ENCODE measurements at regions not wholly inside any gene's neighbourhood (a gene's known extent, or its start where the extent isn't known, plus 50 kb on each side); places are given as distances from the start of the nearest gene placed in this dataset.
A peak's percentile ranks its signal among the peaks of the same experiment; 100 is the strongest.

- DNase-seq (ENCODE audit: low read depth in 3 of 3, low spot score in 2 of 3), result no peak
These were observed 377.2 kb upstream of the DDI1 start for GRCh38 chr11:103659206-103659618.

- DNase-seq (ENCODE audit: low read depth in 3 of 3, low spot score in 2 of 3), result no peak
These were observed 376.7 kb upstream of the DDI1 start for GRCh38 chr11:103659743-103660142.

GRCh38 chr11:103661185-103661584 lies 375.3 kb upstream of the DDI1 start:
- DNase-seq (ENCODE audit: low read depth in 3 of 3, low spot score in 2 of 3), result no peak

GRCh38 chr11:103661991-103662390 lies 374.4 kb upstream of the DDI1 start:
- no peak for DNase-seq (ENCODE audit: low read depth in 3 of 3, low spot score in 2 of 3)

- DNase-seq (ENCODE audit: low read depth in 3 of 3, low spot score in 2 of 3), result no peak
These were observed 373.6 kb upstream of the DDI1 start for GRCh38 chr11:103662880-103663279.

- DNase-seq (ENCODE audit: low read depth in 3 of 3, low spot score in 2 of 3), result no peak
These were observed 367.6 kb upstream of the DDI1 start for GRCh38 chr11:103668859-103669258.

GRCh38 chr11:103671143-103671651 lies 365.2 kb upstream of the DDI1 start:
- DNase-seq (ENCODE audit: low read depth in 3 of 3, low spot score in 2 of 3), result no peak

GRCh38 chr11:103673773-103674172 lies 362.7 kb upstream of the DDI1 start:
- DNase-seq (ENCODE audit: low read depth in 3 of 3, low spot score in 2 of 3), result no peak

GRCh38 chr11:103676413-103676812 lies 360.0 kb upstream of the DDI1 start:
- no peak for DNase-seq (ENCODE audit: low read depth in 3 of 3, low spot score in 2 of 3)

- DNase-seq (ENCODE audit: low read depth in 3 of 3, low spot score in 2 of 3), result no peak
These were observed 355.6 kb upstream of the DDI1 start for GRCh38 chr11:103680826-103681225.

GRCh38 chr11:103681855-103682254 lies 354.6 kb upstream of the DDI1 start:
- no peak for DNase-seq (ENCODE audit: low read depth in 3 of 3, low spot score in 2 of 3)

GRCh38 chr11:103682318-103683184 lies 353.9 kb upstream of the DDI1 start:
- DNase-seq (ENCODE audit: low read depth in 3 of 3, low spot score in 2 of 3), result peak; percentile 53 to 60 (median 57)

- no peak for DNase-seq (ENCODE audit: low read depth in 3 of 3, low spot score in 2 of 3)
These were observed 352.9 kb upstream of the DDI1 start for GRCh38 chr11:103683576-103683975.

GRCh38 chr11:103688924-103689323 lies 347.5 kb upstream of the DDI1 start:
- no peak for DNase-seq (ENCODE audit: low read depth in 3 of 3, low spot score in 2 of 3)

GRCh38 chr11:103690356-103690755 lies 346.1 kb upstream of the DDI1 start:
- DNase-seq (ENCODE audit: low read depth in 3 of 3, low spot score in 2 of 3), result no peak

- no peak for DNase-seq (ENCODE audit: low read depth in 3 of 3, low spot score in 2 of 3)
These were observed 340.3 kb upstream of the DDI1 start for GRCh38 chr11:103696123-103696522.

- no peak for DNase-seq (ENCODE audit: low read depth in 3 of 3, low spot score in 2 of 3)
These were observed 337.2 kb upstream of the DDI1 start for GRCh38 chr11:103699216-103699615.

GRCh38 chr11:103699656-103700055 lies 336.8 kb upstream of the DDI1 start:
- no peak for DNase-seq (ENCODE audit: low read depth in 3 of 3, low spot score in 2 of 3)

GRCh38 chr11:103700622-103701021 lies 335.8 kb upstream of the DDI1 start:
- no peak for DNase-seq (ENCODE audit: low read depth in 3 of 3, low spot score in 2 of 3)

GRCh38 chr11:103703437-103703836 lies 333.0 kb upstream of the DDI1 start:
- no peak for DNase-seq (ENCODE audit: low read depth in 3 of 3, low spot score in 2 of 3)

- DNase-seq (ENCODE audit: low read depth in 3 of 3, low spot score in 2 of 3), result no peak
These were observed 332.5 kb upstream of the DDI1 start for GRCh38 chr11:103703954-103704353.

- no peak for DNase-seq (ENCODE audit: low read depth in 3 of 3, low spot score in 2 of 3)
These were observed 330.8 kb upstream of the DDI1 start for GRCh38 chr11:103705642-103706041.
